ENCODE measurements at regions not wholly inside any gene's neighbourhood (a gene's known extent, or its start where the extent isn't known, plus 50 kb on each side); places are given as distances from the start of the nearest gene placed in this dataset.

GRCh38 chr7:84336303-84336702, 141.7 kb upstream of the SEMA3A start:
- DNase-seq (ENCODE audit: low read depth) = no peak

GRCh38 chr7:84331616-84332015, 137.0 kb upstream of the SEMA3A start:
- no peak for DNase-seq (ENCODE audit: low read depth)

- DNase-seq (ENCODE audit: low read depth) = no peak
These were observed 134.0 kb upstream of the SEMA3A start for GRCh38 chr7:84328571-84328970.

GRCh38 chr7:84324136-84324630, 129.6 kb upstream of the SEMA3A start:
- DNase-seq (ENCODE audit: low read depth) = no peak

- DNase-seq (ENCODE audit: low read depth) = peak; percentile 13
These were observed 122.9 kb upstream of the SEMA3A start for GRCh38 chr7:84317536-84317935.

GRCh38 chr7:84314263-84314662, 119.7 kb upstream of the SEMA3A start:
- DNase-seq (ENCODE audit: low read depth) = no peak

- no peak for DNase-seq (ENCODE audit: low read depth)
These were observed 109.8 kb upstream of the SEMA3A start for GRCh38 chr7:84304407-84304806.

GRCh38 chr7:84302949-84303348, 108.4 kb upstream of the SEMA3A start:
- no peak for DNase-seq (ENCODE audit: low read depth)

- DNase-seq (ENCODE audit: low read depth) = peak; percentile 8
These were observed 103.0 kb upstream of the SEMA3A start for GRCh38 chr7:84297616-84298015.

GRCh38 chr7:84294847-84295455, 100.4 kb upstream of the SEMA3A start:
- no peak for DNase-seq (ENCODE audit: low read depth)

GRCh38 chr7:84294391-84294790, 99.8 kb upstream of the SEMA3A start:
- no peak for DNase-seq (ENCODE audit: low read depth)

GRCh38 chr7:84291756-84292155, 97.2 kb upstream of the SEMA3A start:
- no peak for DNase-seq (ENCODE audit: low read depth)

- no peak for DNase-seq (ENCODE audit: low read depth)
These were observed 89.2 kb upstream of the SEMA3A start for GRCh38 chr7:84283798-84284197.

- no peak for DNase-seq (ENCODE audit: low read depth)
These were observed 86.9 kb upstream of the SEMA3A start for GRCh38 chr7:84281518-84281917.

- no peak for DNase-seq (ENCODE audit: low read depth)
These were observed 83.1 kb upstream of the SEMA3A start for GRCh38 chr7:84277628-84278224.

GRCh38 chr7:84274029-84274638, 79.5 kb upstream of the SEMA3A start:
- DNase-seq (ENCODE audit: low read depth) = peak; percentile 45

- DNase-seq (ENCODE audit: low read depth) = peak; percentile 14
These were observed 77.0 kb upstream of the SEMA3A start for GRCh38 chr7:84271543-84271942.

- DNase-seq (ENCODE audit: low read depth) = no peak
These were observed 69.8 kb upstream of the SEMA3A start for GRCh38 chr7:84264396-84264795.

GRCh38 chr7:84263106-84263505, 68.5 kb upstream of the SEMA3A start:
- DNase-seq (ENCODE audit: low read depth) = no peak

- DNase-seq (ENCODE audit: low read depth) = no peak
These were observed 66.9 kb upstream of the SEMA3A start for GRCh38 chr7:84261509-84261908.

- peak; percentile 56 for DNase-seq (ENCODE audit: low read depth)
These were observed 64.0 kb upstream of the SEMA3A start for GRCh38 chr7:84258628-84259027.

GRCh38 chr7:84256571-84256971, 62.0 kb upstream of the SEMA3A start:
- no peak for DNase-seq (ENCODE audit: low read depth)

GRCh38 chr7:84251277-84251781, 56.7 kb upstream of the SEMA3A start:
- DNase-seq (ENCODE audit: low read depth) = no peak
